ENCODE measurements at regions not wholly inside any gene's neighbourhood (a gene's known extent, or its start where the extent isn't known, plus 50 kb on each side); places are given as distances from the start of the nearest gene placed in this dataset.

DNA sequence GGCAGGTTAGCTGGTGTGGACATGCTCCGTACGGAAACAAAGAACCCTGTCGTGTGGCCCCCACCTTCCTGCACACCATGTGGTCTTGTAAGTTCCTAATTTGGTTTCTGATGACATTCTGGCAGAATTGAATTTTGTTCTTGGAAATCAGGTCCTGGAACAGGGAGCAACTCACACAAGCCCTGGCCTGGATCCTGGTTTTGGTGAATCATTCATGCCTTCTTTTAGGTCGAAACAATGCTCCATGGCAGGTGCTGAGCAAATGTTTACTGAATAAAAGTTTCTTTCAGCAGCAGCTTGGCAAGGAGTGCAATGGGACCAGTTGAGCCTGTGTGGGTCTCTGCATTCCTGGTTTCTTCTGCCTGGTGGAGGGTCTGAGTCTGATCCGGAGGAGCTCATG, 978.4 kb downstream of the BCL11B start:
- DNase-seq (ENCODE audit: low read depth), result no peak
- H3K4me3 ChIP-seq (ENCODE audit: low read length), result no peak overlapping the region
- TF ChIP-seq, protein P1, sequence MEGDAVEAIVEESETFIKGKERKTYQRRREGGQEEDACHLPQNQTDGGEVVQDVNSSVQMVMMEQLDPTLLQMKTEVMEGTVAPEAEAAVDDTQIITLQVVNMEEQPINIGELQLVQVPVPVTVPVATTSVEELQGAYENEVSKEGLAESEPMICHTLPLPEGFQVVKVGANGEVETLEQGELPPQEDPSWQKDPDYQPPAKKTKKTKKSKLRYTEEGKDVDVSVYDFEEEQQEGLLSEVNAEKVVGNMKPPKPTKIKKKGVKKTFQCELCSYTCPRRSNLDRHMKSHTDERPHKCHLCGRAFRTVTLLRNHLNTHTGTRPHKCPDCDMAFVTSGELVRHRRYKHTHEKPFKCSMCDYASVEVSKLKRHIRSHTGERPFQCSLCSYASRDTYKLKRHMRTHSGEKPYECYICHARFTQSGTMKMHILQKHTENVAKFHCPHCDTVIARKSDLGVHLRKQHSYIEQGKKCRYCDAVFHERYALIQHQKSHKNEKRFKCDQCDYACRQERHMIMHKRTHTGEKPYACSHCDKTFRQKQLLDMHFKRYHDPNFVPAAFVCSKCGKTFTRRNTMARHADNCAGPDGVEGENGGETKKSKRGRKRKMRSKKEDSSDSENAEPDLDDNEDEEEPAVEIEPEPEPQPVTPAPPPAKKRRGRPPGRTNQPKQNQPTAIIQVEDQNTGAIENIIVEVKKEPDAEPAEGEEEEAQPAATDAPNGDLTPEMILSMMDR (conservative IDR thresholded peaks at IDR 0.05; ENCODE audit: low read depth, low read length), result no peak

DNA sequence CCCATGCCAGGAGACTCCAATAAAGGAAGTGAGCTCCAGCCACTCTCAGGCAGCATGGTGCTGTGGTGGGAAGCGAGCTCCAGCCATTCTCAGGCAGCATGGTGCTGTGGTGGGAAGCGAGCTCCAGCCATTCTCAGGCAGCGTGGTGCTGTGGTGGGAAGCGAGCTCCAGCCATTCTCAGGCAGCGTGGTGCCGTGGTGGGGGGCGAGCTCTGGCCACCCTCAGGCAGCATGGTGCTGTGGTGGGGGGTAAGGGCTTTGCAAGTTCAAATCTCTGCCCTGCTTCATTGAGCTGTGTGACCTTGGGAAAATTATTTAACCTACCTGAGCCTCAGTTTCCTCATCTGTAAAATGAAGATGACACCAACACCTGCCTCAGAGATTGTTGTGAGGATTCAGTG, 975.1 kb downstream of the BCL11B start:
- H3K4me3 ChIP-seq (ENCODE audit: low read length), result no peak overlapping the region
- DNase-seq (ENCODE audit: low read depth), result no peak
- TF ChIP-seq, protein P1 (conservative IDR thresholded peaks at IDR 0.05; ENCODE audit: low read depth, low read length), result no peak

DNA sequence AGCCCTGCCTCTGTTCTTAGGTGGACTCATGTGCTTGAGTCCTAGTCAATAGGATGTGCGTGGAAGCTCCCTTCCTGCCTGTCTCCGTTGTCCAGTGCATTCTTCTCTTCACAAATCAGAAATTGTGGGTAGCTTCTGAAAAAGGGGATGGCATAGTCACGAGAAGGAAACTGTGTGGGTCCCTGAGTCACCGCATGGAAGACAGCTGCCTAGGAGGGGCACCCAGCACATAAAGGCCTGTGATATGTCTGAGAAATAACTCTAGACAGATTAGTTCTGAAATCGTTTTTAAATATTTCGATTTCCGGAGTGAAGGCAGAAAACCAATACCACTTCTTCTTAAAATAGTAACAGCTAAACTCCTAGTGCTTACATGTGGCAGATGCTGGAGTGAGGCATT, 974.4 kb downstream of the BCL11B start:
- TF ChIP-seq, protein P1 (conservative IDR thresholded peaks at IDR 0.05; ENCODE audit: low read depth, low read length), result no peak
- no peak for DNase-seq (ENCODE audit: low read depth)
- H3K4me3 ChIP-seq (ENCODE audit: low read length), result no peak overlapping the region

DNA sequence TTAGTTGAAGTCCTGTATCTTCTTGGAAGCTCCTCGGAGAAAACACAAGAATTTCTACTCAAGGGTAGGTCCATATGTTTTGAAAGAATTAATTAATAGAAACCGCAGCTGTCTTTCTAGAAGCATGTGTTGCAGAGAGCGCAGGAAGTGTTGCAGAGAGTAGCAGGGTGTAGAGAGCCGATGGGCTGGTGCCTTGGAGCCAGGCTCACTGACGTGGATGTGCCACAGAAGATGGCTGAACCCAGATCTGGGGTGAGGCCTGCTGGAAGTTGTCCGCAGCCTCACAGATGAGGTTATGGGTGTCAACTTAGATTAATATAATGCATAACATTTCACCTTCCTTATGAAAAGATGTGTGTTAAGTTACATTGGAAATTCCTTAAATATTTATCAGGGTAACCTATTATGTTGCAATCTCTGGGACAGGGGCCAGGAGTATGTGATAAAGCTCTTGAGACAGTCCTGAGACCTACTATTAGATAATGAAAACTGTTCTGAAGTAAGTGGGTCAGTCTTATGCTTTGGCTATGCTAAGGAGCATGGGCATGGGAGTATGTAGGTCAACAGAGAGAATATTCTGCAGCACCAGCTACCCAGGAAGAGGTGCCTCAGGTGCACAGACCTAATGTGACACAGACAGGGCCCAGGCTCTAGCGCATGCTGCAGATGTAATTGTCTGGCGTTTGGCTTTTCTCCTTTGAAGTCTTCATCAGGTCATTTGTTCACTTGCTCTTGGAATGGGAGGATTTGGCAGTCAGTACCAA, 973.3 kb downstream of the BCL11B start:
- TF ChIP-seq, protein P1 (conservative IDR thresholded peaks at IDR 0.05; ENCODE audit: low read depth, low read length), result no peak
- DNase-seq (ENCODE audit: low read depth), result no peak
- H3K4me3 ChIP-seq (ENCODE audit: low read length), result no peak overlapping the region

DNA sequence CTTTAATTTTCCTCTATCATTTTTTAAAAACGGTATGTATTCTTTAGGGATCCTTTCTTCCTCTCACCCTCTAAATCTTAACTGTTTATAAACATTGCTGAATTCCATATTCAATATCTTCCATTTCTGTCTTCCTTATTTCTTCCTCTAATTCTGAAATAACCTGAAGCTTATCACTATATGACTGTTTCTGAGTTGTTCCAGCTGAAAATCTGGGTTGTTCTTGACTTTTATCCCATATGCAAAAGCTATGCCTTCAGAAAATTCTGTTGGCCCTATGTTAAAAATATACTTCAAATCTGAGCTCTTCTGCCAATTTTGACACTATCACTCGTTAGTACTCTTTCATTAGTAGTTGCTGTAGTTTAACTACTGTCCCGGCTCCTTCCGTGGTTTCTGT, 970.3 kb downstream of the BCL11B start:
- no peak overlapping the region for H3K4me3 ChIP-seq (ENCODE audit: low read length)

DNA sequence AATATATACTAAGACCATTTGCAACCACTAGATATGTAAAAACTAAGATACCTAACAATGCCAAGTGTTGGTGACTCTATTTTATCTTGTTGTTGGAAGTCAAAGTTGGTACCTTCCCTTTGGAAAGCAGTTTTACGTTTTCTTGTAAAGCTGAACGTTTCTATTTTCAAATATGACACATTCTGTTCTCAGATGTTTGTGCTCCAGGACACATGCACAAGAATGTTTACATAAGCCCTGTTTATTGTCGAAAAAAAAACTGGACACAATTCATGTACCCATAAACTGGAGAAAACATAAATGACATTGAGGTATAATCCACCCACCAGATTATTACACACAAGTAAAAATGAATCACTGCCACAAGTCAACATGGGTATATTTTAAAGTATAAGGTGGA, 967.4 kb downstream of the BCL11B start:
- no peak overlapping the region for H3K4me3 ChIP-seq (ENCODE audit: low read length)
- no peak for DNase-seq (ENCODE audit: low read depth)
- TF ChIP-seq, protein P1 (conservative IDR thresholded peaks at IDR 0.05; ENCODE audit: low read depth, low read length), result no peak

More for the DNA sequence above, 970.3 kb downstream of the BCL11B start:
- TF ChIP-seq, protein P1 (conservative IDR thresholded peaks at IDR 0.05; ENCODE audit: low read depth, low read length), result no peak
- no peak for DNase-seq (ENCODE audit: low read depth)

DNA sequence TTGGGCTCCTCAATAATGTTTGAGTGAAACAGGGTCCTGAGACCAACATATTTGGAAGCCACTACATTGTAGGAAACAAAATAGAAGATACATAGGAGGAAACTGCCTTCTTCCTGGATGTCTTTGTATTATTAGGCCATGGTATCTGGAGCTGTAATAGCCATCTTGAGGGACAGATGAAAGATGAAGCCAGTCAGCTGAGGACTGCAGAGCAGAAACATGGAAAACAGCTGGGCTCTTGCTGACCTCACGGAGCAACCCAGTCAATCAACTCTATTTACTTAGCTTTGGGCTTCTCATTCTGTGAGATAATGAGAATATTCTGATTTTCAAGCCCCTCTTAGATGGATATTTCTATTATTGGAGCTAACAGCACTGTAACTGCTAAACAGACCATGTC, 962.4 kb downstream of the BCL11B start:
- TF ChIP-seq, protein P1 (conservative IDR thresholded peaks at IDR 0.05; ENCODE audit: low read depth, low read length), result no peak
- H3K4me3 ChIP-seq (ENCODE audit: low read length), result no peak overlapping the region
- DNase-seq (ENCODE audit: low read depth), result no peak

Measured in retinal pigment epithelial cell (primary cell).